ENCODE measurements at regions not wholly inside any gene's neighbourhood (a gene's known extent, or its start where the extent isn't known, plus 50 kb on each side); places are given as distances from the start of the nearest gene placed in this dataset.

- no peaks in the 10 kb centered on the region for H3K27me3 ChIP-seq (ENCODE audit: control insufficient read depth in 2 of 2, insufficient read depth in 2 of 2, low read length in 2 of 2)
- H3K4me3 ChIP-seq (replicated peaks in 1 of 3; ENCODE audit: insufficient read depth in 1 of 3, low read depth in 1 of 3, low read length in 3 of 3), result no peak overlapping the region
- ChIA-PET POLR2A (no interaction called here), CTCF (no interaction called here)
- TF ChIP-seq MYC (IDR thresholded peaks at IDR 0.05; ENCODE audit: low read depth, low read length) (no peak), MAX (IDR thresholded peaks at IDR 0.05; ENCODE audit: insufficient read depth, insufficient read length) (no peak), FOS (IDR thresholded peaks at IDR 0.05; ENCODE audit: borderline replicate concordance, insufficient read depth, low read length) (no peak), POLR2AphosphoS5 (IDR thresholded peaks at IDR 0.05; ENCODE audit: insufficient read depth, low read depth, low read length) (no peak), CTCF (IDR thresholded peaks at IDR 0.05; ENCODE audit: extremely low read depth in 1 of 2, insufficient read depth in 1 of 2, low read depth in 1 of 2, low read length in 2 of 2) (no peak), GATA2 (IDR thresholded peaks at IDR 0.05; ENCODE audit: insufficient read depth, insufficient read length, low read depth, low read length) (no peak), EZH2 (IDR thresholded peaks at IDR 0.05; ENCODE audit: borderline replicate concordance, low read depth, low read length, severe bottlenecking) (no peak), JUN (IDR thresholded peaks at IDR 0.05; ENCODE audit: borderline replicate concordance, insufficient read depth, insufficient read length, low read depth) (no peak), POLR2A (IDR thresholded peaks at IDR 0.05; ENCODE audit: low read depth, low read length) (no peak)
- no peak overlapping the region for H2AFZ ChIP-seq (ENCODE audit: low read depth, low read length)
- no TSS peak for BruUV-seq (replicated peaks)
- no peak overlapping the region for H3K4me2 ChIP-seq (ENCODE audit: insufficient read depth, low read length)
- no peaks in the 10 kb centered on the region for H3K36me3 ChIP-seq (ENCODE audit: control insufficient read depth in 2 of 2, extremely low read depth in 1 of 2, insufficient read depth in 2 of 2, low read length in 2 of 2)
- no peaks in the 10 kb centered on the region for H3K4me1 ChIP-seq (ENCODE audit: control insufficient read depth, extremely low read depth, insufficient read depth, low read length)
- H4K20me1 ChIP-seq (replicated peaks; ENCODE audit: control insufficient read depth, extremely low read depth, insufficient read depth, low read length), result no peaks in the 10 kb centered on the region
- FAIRE-seq (no peak), DNase-seq (ENCODE audit: low read depth, low spot score) (no peak)
- no peaks in the 10 kb centered on the region for H3K9me1 ChIP-seq (replicated peaks; ENCODE audit: control insufficient read depth, extremely low read depth, insufficient read depth, low read length)
- no peak overlapping the region for H3K27ac ChIP-seq (ENCODE audit: insufficient read depth, low read depth, low read length)
- no peaks in the 10 kb centered on the region for H3K79me2 ChIP-seq (ENCODE audit: control insufficient read depth, insufficient read depth, low read length)
- intact Hi-C loops (cut with micrococcal nuclease) (no loop called here), dilution Hi-C loops (cut with MboI; ENCODE audit: extremely low pct_ligation_motif_present, low sequenced_read_pairs) (no loop called here)
- H3K9ac ChIP-seq (replicated peaks; ENCODE audit: extremely low read depth, insufficient read depth, low read length), result no peak overlapping the region
- no peaks in the 10 kb centered on the region for H3K9me3 ChIP-seq (replicated peaks; ENCODE audit: control insufficient read depth, insufficient read depth, low read length)
Observed at GRCh38 chr9:1870915-1871314, 144.2 kb upstream of the SMARCA2 start.

All from endothelial cell of umbilical vein (primary cell).